Nephron progenitor cell (in vitro differentiated cells): ENCODE measurements at regions not wholly inside any gene's neighbourhood (a gene's known extent, or its start where the extent isn't known, plus 50 kb on each side); places are given as distances from the start of the nearest gene placed in this dataset.
A peak's percentile ranks its signal among the peaks of the same experiment; 100 is the strongest.

Experiments
- DNase-seq: peaks from one replicate; pipeline ENCODE4 v3.0.0; 2021
- H3K27ac Mint-ChIP-seq: 2 replicates; pipeline ENCODE4 v1.8.0; 2021; ENCODE audit warnings: mild to moderate bottlenecking, moderate library complexity, mixed read lengths
- H3K27me3 Mint-ChIP-seq: 2 replicates; pipeline ENCODE4 v1.8.0; 2021; ENCODE audit warnings: mild to moderate bottlenecking, low read depth, mixed read lengths; ENCODE audit not compliant: poor library complexity
- H3K36me3 Mint-ChIP-seq: 2 replicates; pipeline ENCODE4 v1.8.0; 2021; ENCODE audit warnings: low read depth, mixed read lengths
- H3K4me1 Mint-ChIP-seq: 2 replicates; pipeline ENCODE4 v1.8.0; 2021; ENCODE audit warnings: mixed read lengths
- H3K4me3 Mint-ChIP-seq: 2 replicates; pipeline ENCODE4 v1.8.0; 2021; ENCODE audit warnings: mild to moderate bottlenecking, moderate library complexity, mixed read lengths
- H3K9me3 Mint-ChIP-seq: 2 replicates; pipeline ENCODE4 v1.8.0; 2021; ENCODE audit warnings: mild to moderate bottlenecking, moderate library complexity, mixed read lengths
- CTCF ChIP-seq: fragments of 200-600 bp; sonication (generic); IDR thresholded peaks from 2 replicates; pipeline ENCODE4 v1.5.0; 2021; ENCODE audit warnings: antibody characterized with exemption

- H3K4me3 Mint-ChIP-seq, result no peak overlapping the region
- no peak for DNase-seq
- no peaks in the 10 kb centered on the region for H3K4me1 Mint-ChIP-seq
- H3K36me3 Mint-ChIP-seq, result no peaks in the 10 kb centered on the region
- H3K27ac Mint-ChIP-seq, result no peak overlapping the region
- TF ChIP-seq CTCF, result no peak
- no peaks in the 10 kb centered on the region for H3K9me3 Mint-ChIP-seq
- peaks cover 78% of the 10 kb centered on the region for H3K27me3 Mint-ChIP-seq
Measured at GRCh38 chr12:107873223-107873622, 98.7 kb downstream of the ASCL4 start.

DNA sequence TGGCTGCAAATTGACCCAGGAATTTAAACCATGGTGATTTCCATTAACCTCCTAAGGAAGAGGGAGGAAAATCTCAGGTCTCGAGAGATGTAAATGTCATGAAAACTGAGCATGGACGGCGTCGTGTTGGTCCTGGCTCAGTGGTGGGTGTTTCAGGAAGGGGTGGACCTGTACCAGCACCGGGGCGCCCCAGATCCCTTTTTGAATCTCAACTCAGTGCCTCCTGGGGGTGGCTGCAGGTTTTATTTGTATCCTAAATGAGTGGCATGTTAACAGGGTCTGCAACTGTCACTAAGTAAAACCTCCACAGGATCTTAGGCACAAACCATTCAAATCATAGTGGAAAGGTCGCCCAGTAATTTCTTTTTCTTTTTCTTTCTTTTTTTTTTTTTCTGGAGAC is 101.3 kb downstream of the ASCL4 start:
- Mint-ChIP-seq H3K27me3 (peaks cover 78% of the 10 kb centered on the region), H3K4me1 (no peaks in the 10 kb centered on the region), H3K9me3 (no peaks in the 10 kb centered on the region), H3K27ac (no peak overlapping the region), H3K36me3 (no peaks in the 10 kb centered on the region), H3K4me3 (no peak overlapping the region)
- DNase-seq, result no peak
- no peak for TF ChIP-seq CTCF

GRCh38 chr12:107884769-107885694 is 110.5 kb downstream of the ASCL4 start:
- Mint-ChIP-seq H3K27me3 (peaks cover 68% of the 10 kb centered on the region), H3K36me3 (no peaks in the 10 kb centered on the region)
- peak; percentile 60 for DNase-seq

GRCh38 chr12:107888789-107889188 is 114.3 kb downstream of the ASCL4 start:
- Mint-ChIP-seq H3K4me3 (no peak overlapping the region), H3K27me3 (peaks cover 46% of the 10 kb centered on the region), H3K36me3 (no peaks in the 10 kb centered on the region), H3K4me1 (no peaks in the 10 kb centered on the region), H3K27ac (no peak overlapping the region), H3K9me3 (no peaks in the 10 kb centered on the region)
- TF ChIP-seq CTCF, result no peak
- no peak for DNase-seq

More at GRCh38 chr12:107884769-107885694, 110.5 kb downstream of the ASCL4 start:
- H3K4me1 Mint-ChIP-seq, result no peaks in the 10 kb centered on the region
- H3K9me3 Mint-ChIP-seq, result no peaks in the 10 kb centered on the region
- H3K4me3 Mint-ChIP-seq, result no peak overlapping the region
- H3K27ac Mint-ChIP-seq, result no peak overlapping the region
- peak; percentile 75 for TF ChIP-seq CTCF

- Mint-ChIP-seq H3K27ac (no peak overlapping the region), H3K9me3 (no peaks in the 10 kb centered on the region), H3K36me3 (no peaks in the 10 kb centered on the region), H3K4me1 (no peaks in the 10 kb centered on the region), H3K4me3 (no peak overlapping the region), H3K27me3 (peaks cover 34% of the 10 kb centered on the region)
- TF ChIP-seq CTCF, result peak; percentile 18
- DNase-seq, result no peak
Measured at GRCh38 chr12:107891967-107892366, 117.5 kb downstream of the ASCL4 start.

- H3K9me3 Mint-ChIP-seq, result no peaks in the 10 kb centered on the region
- H3K27ac Mint-ChIP-seq, result no peak overlapping the region
- no peak overlapping the region for H3K4me3 Mint-ChIP-seq
- H3K4me1 Mint-ChIP-seq, result no peaks in the 10 kb centered on the region
- H3K27me3 Mint-ChIP-seq, result peaks cover 40% of the 10 kb centered on the region
- H3K36me3 Mint-ChIP-seq, result no peaks in the 10 kb centered on the region
- DNase-seq, result no peak
- TF ChIP-seq CTCF, result no peak
Measured at GRCh38 chr12:107894589-107894988, 120.1 kb downstream of the ASCL4 start.
